Activated naive CD8-positive, alpha-beta T cell treated with anti-CD3 and anti-CD28 coated beads, Interleukin-2, amount 10 ng/mL, durations not matched to agents 7 days and 5 days (primary cell): ENCODE measurements at regions not wholly inside any gene's neighbourhood (a gene's known extent, or its start where the extent isn't known, plus 50 kb on each side); places are given as distances from the start of the nearest gene placed in this dataset.

Source experiments
- ATAC-seq: fragments of 150-1000 bp; cut with Tn5 transposase; one replicate; pipeline ENCODE4 v1.10.0; 2021; ENCODE audit warnings: low read depth, moderate library complexity
- POLR2A ChIA-PET: fragments of 350-600 bp; sonication (Branson Sonifier 250); formaldehyde crosslinking; loops from one replicate; lab custom pipeline; 2021; ENCODE audit warnings: antibody characterized with exemption; lab: Charles Lee
- DNase-seq: peaks from one replicate; pipeline ENCODE4 v3.0.0; 2021
- H3K27ac Mint-ChIP-seq: one replicate; pipeline ENCODE4 v1.8.0; 2022; ENCODE audit warnings: mild to moderate bottlenecking, mixed read lengths
- H3K27me3 Mint-ChIP-seq: one replicate; pipeline ENCODE4 v1.8.0; 2022; ENCODE audit warnings: mild to moderate bottlenecking, moderate library complexity, mixed read lengths
- H3K36me3 Mint-ChIP-seq: one replicate; pipeline ENCODE4 v1.8.0; 2021; ENCODE audit warnings: mild to moderate bottlenecking, mixed read lengths
- H3K4me1 Mint-ChIP-seq: one replicate; pipeline ENCODE4 v1.8.0; 2021; ENCODE audit warnings: mixed read lengths
- H3K4me3 Mint-ChIP-seq: one replicate; pipeline ENCODE4 v1.8.0; 2022; ENCODE audit warnings: mild to moderate bottlenecking, moderate library complexity, mixed read lengths
- H3K9me3 Mint-ChIP-seq: one replicate; pipeline ENCODE4 v1.8.0; 2021; ENCODE audit warnings: mixed read lengths

DNA sequence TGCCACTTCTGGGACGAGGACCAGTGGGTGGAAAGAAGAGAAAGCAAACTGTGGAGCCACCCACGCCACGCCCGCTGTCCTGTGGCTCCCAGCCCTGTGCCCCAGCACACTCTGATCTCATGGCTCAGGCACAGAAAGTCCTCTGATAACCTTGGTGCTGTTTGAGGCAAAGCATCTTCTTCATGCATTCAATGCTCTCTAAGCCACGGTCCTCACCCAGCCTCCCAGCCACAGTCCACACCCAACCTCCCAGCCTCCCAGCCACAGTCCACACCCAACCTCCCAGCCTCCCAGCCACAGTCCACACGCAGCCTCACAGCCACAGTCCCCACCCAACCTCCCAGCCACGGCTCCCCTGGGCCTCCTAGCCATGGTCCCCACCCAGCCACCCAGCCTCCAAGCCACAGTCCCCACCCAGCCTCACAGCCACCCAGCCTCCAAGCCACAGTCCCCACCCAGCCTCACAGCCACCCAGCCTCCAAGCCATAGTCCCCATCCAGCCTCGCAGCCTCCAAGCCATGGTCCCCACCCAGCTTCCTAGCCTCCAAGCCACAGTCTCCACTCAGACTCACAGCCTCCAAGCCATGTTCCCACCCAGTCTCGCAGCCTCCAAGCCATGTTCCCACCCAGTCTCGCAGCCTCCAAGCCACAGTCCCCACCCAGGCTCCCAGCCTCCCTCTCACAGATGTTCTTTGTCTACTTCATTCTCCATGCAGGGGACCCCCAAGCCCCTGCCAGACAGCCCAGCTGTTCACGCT, 74.9 kb downstream of the SOX1 start:
- POLR2A ChIA-PET = no interaction called here
- Mint-ChIP-seq H3K27me3 (no peaks in the 10 kb centered on the region), H3K36me3 (no peaks in the 10 kb centered on the region), H3K27ac (no peak overlapping the region), H3K4me3 (no peak overlapping the region), H3K4me1 (no peaks in the 10 kb centered on the region), H3K9me3 (peaks cover under 1% of the 10 kb centered on the region)
- ATAC-seq (no peak), DNase-seq (no peak)

DNA sequence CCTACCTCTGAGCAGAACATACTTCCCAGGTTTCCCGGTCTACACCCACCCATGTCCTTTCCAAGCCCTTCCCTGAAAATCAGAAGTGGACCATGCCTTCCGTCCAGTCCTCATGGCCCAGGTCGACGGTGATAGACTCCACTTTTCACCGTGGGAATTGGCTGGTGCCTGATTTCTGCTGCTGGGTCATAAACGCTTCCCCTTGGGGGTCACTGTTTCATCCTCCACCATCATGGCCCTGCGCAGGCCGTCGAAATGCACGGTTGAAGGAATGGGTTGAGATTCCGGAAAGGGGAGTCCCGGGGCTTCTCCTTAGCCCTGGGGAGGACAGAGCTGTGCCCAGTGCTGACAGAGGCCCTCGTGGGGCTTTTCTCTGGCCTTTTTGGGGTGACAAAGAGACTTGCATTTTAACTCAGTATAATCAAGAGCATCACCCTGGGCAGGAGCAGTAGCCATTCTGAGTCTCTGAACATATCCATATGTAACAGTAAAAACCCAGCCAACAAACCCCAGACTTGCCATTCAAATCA, 75.5 kb downstream of the SOX1 start:
- H3K27me3 Mint-ChIP-seq = no peaks in the 10 kb centered on the region
- H3K27ac Mint-ChIP-seq = no peak overlapping the region
- H3K9me3 Mint-ChIP-seq = peaks cover 2% of the 10 kb centered on the region
- H3K4me3 Mint-ChIP-seq = no peak overlapping the region
- ATAC-seq = no peak
- H3K4me1 Mint-ChIP-seq = no peaks in the 10 kb centered on the region
- POLR2A ChIA-PET = no interaction called here
- DNase-seq = no peak
- H3K36me3 Mint-ChIP-seq = no peaks in the 10 kb centered on the region

DNA sequence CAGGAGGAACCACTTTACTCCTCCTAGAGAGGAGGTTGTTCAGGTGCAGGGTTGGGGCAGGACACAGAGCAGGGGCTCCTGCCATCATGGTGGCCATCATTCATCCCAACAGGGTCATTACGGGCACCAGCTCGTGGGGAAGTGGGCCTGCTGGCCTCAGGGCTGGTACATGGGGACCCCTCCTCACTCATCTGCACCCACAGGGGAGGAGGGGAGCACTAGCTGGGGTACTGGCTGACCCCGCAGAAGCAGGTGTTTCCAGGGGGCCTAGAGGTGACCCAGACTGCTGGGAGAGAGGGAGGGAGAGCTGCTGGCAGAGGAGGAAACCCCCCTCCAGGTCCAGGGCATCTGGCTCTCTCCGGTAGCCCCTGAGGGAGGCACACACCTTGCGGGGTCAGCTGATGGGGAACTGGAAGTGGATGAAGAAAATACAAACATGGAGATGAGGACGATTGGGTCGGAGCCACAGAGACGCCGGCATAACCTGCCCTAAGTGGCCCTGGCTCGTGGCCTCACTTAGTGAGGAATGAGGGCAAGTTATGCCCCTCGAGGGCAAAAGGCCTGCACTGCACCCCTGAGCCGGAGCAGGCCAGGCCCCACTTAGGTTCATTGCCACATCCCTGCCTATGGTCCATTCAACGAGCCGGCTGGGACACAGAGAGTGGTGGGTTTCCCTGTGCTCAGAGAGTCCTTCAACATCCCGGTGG, 76.2 kb downstream of the SOX1 start:
- no peaks in the 10 kb centered on the region for H3K4me1 Mint-ChIP-seq
- no peak overlapping the region for H3K4me3 Mint-ChIP-seq
- no peak overlapping the region for H3K27ac Mint-ChIP-seq
- no peaks in the 10 kb centered on the region for H3K27me3 Mint-ChIP-seq
- no peaks in the 10 kb centered on the region for H3K36me3 Mint-ChIP-seq
- no peak for ATAC-seq
- POLR2A ChIA-PET = no interaction called here
- no peak for DNase-seq
- peaks cover 4% of the 10 kb centered on the region for H3K9me3 Mint-ChIP-seq

DNA sequence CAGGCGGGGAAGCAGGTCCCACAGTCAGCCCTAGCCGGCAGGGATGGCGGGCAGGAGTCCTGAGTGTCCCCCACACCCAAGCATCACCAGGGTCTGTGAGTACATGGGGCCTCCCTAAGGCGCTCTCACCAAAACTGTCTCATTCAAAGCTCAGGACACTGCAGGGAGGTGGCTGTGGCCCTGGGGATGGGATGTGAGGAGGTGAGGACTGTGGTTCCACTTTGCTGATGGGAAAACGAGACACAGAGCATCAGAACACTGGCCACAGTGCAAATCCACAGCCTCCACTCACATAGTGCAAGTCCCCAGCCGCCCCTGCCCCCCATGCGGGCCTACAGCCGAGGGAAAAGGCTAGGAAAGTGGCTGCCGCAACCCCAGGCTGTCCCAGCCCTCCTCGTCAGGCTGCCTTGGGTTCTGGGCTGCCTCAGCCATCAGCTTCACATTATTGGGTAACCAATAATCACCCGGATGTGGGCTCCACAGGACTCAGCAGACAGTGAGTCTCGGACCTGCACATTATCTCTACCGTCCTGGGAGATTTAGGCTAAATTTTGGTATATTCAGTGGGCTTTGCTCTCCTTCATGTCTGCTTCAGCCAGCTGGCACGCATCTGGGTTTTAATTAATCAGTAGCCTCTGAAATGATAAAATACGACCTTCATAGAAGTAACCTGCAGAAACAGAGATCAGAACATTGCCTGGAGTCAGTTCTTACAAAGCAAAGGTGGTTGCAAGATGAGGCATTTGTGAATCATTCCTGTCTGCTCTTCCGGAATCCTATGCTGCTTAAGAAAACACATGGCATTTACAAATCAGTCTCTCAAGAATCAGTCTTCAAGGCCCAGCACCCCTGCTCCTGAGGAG, 77.0 kb downstream of the SOX1 start:
- no peaks in the 10 kb centered on the region for H3K4me1 Mint-ChIP-seq
- DNase-seq = no peak
- ATAC-seq = no peak

DNA sequence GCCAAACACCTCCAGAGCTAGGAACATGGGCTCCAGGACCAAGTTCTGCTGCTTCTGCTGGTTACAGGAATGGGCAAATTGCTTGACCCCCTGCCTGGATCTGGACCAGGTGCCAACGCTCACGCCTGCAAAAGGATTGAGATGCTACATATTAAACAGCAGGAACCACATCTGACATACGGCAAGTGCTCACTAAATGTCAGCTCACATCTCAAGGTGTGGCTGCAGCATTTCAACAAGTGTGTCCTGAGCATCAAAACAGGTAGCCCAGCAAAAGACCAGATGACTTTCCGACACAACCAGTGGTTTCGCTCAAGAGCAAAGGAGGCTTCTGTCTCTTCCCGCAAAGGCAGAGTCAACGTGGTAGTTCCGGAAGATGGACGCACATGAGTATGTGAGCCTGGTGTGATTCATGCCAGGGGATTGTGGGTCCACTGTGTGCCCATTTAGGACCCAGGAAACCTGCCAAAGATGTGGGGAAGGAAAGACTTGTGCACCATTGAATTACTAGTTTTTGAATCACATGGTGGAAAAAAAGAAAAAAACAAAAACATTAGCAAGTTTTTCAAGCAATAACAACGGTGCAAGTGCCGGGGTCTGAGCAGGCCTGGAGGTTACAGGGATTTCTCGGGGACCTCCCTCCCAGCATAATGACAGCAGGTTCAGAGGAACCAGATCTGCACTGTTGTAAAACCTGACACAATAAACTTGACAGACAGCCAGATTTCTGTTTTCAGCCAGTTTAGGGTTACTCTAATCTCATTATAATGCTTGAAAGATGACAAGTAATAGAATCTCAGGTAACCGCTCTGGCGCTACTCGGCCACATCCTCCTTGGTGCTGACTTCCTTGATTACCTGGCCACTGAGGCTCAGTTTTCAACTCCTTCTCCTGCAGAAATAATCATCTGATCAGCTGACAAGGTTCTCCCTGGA, 77.9 kb downstream of the SOX1 start:
- ATAC-seq = no peak
- H3K9me3 Mint-ChIP-seq = peaks cover 9% of the 10 kb centered on the region
- POLR2A ChIA-PET = no interaction called here
- no peaks in the 10 kb centered on the region for H3K4me1 Mint-ChIP-seq
- no peak overlapping the region for H3K4me3 Mint-ChIP-seq
- H3K27ac Mint-ChIP-seq = no peak overlapping the region
- no peaks in the 10 kb centered on the region for H3K27me3 Mint-ChIP-seq
- no peaks in the 10 kb centered on the region for H3K36me3 Mint-ChIP-seq
- no peak for DNase-seq

More for the DNA sequence above, 77.0 kb downstream of the SOX1 start:
- POLR2A ChIA-PET = no interaction called here
- no peaks in the 10 kb centered on the region for H3K36me3 Mint-ChIP-seq
- no peak overlapping the region for H3K4me3 Mint-ChIP-seq
- H3K9me3 Mint-ChIP-seq = peaks cover 9% of the 10 kb centered on the region
- H3K27me3 Mint-ChIP-seq = no peaks in the 10 kb centered on the region
- no peak overlapping the region for H3K27ac Mint-ChIP-seq

DNA sequence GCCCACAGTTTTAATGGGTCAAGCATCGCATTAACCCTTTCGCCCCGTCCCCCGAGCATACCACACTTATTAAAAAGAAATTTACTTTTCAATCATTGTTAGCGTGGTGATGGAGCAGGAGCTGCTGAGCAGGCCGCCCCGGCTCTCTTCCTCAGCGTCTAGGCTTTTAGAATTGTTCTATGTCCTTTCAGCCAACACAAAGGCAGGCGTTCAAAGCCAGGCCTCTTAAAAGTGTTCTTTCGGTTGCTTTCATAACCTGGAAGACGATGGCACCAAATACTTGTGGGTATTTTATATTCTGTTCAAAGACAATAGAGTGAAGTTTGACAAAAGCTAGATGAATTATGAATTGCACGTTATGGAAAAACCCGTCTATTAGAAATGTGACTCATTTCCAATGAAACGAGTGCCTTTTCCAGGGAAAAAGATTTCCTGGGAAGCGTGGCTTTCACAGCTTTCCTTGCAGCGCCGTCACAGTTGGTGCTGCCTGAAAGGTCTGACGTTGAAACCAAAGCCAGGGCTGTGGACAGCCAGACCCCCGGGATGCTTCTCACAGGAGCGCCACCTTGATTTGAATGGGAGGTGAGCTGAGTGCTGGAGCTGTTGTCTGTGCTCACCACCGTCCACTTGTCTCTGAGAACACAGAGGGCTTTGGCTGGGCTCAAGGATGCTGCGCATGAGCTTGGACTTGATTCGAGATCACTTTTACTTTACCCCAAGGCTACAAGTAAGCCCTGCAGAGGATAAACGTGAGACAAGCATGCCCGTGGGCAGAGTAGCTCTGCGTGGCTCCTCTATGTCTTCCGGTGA, 78.8 kb downstream of the SOX1 start:
- ATAC-seq (no peak), DNase-seq (no peak)
- Mint-ChIP-seq H3K36me3 (no peaks in the 10 kb centered on the region), H3K27me3 (no peaks in the 10 kb centered on the region), H3K9me3 (peaks cover 9% of the 10 kb centered on the region), H3K4me1 (no peaks in the 10 kb centered on the region), H3K4me3 (no peak overlapping the region), H3K27ac (no peak overlapping the region)
- POLR2A ChIA-PET = no interaction called here

DNA sequence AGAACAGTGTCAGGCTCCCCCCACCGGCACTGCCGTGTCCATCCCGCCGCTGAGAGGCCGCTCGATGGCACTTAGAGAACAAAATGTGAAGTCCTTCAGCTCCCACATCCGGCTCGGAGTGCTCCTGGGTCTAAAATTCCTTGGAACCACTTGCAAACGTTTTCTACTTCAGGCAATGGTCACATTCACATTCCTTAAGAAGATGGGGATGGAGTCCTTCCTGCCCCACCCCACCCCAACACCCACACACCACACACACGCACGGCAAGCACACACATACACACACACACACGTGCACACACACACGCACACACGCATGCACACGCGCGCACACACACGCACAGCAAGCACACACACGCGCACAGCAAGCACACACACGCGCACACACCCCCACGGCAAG, 83.4 kb downstream of the SOX1 start:
- no peaks in the 10 kb centered on the region for H3K36me3 Mint-ChIP-seq

DNA sequence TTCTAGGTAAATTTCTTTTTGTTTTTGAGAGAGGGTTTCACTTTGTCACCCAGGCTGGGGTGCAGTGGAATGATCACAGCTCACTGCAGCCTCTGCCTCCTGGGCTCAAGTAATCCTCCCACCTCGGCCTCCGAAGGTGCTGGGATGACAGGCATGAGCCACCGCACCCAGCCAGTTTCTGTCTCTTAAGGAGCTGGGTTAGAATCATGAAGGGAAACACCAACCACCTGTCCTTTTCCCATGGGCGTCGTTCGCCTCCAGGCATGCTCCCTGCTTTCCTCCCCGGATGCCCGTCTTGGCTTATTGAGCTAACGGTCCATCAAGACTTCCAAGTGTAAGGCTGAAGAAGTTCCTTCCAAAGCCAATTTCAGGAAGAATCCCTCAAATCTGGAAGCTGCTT, 85.9 kb downstream of the SOX1 start:
- DNase-seq = no peak
- Mint-ChIP-seq H3K9me3 (peaks cover 5% of the 10 kb centered on the region), H3K4me1 (no peaks in the 10 kb centered on the region), H3K27ac (no peak overlapping the region), H3K36me3 (no peaks in the 10 kb centered on the region), H3K27me3 (peaks cover 2% of the 10 kb centered on the region), H3K4me3 (no peak overlapping the region)
- no peak for ATAC-seq
- POLR2A ChIA-PET = no interaction called here

More for the DNA sequence above, 83.4 kb downstream of the SOX1 start:
- Mint-ChIP-seq H3K4me3 (no peak overlapping the region), H3K4me1 (no peaks in the 10 kb centered on the region), H3K27ac (no peak overlapping the region), H3K27me3 (peaks cover 2% of the 10 kb centered on the region), H3K9me3 (peaks cover 9% of the 10 kb centered on the region)
- POLR2A ChIA-PET = no interaction called here
- ATAC-seq (no peak), DNase-seq (no peak)

DNA sequence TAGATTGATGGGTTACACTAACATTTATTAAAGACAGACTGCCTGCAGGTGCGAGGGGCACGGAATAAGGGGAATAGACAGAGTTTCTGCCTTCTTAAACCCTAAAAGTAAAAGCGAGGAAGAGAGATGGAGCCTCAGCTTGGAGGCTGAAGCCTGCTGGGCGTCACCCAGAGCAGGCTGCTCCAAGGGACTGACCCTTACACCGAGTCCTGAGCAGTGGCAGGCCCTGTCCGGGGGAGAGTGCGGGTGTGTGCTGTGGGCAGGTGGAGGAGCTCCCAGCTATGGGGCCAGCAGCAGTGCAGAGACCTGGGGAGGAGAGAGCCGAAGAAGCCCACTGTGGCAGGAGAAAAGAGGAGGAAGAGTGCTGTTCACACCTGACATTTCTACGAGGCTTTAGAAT, 86.4 kb downstream of the SOX1 start:
- no peaks in the 10 kb centered on the region for H3K36me3 Mint-ChIP-seq
- no peak overlapping the region for H3K27ac Mint-ChIP-seq
- POLR2A ChIA-PET = no interaction called here
- DNase-seq (no peak), ATAC-seq (no peak)
- no peaks in the 10 kb centered on the region for H3K4me1 Mint-ChIP-seq
- H3K27me3 Mint-ChIP-seq = peaks cover 2% of the 10 kb centered on the region
- H3K4me3 Mint-ChIP-seq = no peak overlapping the region
- peaks cover 5% of the 10 kb centered on the region for H3K9me3 Mint-ChIP-seq

DNA sequence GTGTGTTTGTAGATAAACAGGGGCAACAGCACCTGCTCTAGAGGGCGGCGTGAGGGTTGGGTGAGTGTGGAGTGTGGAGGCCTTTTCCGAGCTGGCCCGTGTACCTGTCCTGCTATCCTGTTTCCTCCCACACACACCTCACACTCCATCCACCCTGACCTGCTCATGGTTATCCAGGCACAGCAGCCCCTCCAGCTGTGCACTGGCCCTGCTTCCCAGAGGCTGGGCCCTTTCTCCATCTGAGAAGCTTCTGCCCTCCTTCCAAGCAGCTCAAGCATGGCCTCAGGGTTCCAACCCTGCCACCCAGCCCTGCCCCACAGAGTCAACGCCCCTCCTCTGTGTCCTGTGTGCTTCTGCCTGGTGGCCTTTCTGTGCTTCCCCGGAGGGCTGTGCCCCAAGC, 86.9 kb downstream of the SOX1 start:
- Mint-ChIP-seq H3K4me3 (no peak overlapping the region), H3K27me3 (peaks cover 2% of the 10 kb centered on the region), H3K4me1 (no peaks in the 10 kb centered on the region), H3K27ac (no peak overlapping the region), H3K36me3 (no peaks in the 10 kb centered on the region), H3K9me3 (peaks cover 1% of the 10 kb centered on the region)
- DNase-seq (no peak), ATAC-seq (no peak)
- POLR2A ChIA-PET = no interaction called here

DNA sequence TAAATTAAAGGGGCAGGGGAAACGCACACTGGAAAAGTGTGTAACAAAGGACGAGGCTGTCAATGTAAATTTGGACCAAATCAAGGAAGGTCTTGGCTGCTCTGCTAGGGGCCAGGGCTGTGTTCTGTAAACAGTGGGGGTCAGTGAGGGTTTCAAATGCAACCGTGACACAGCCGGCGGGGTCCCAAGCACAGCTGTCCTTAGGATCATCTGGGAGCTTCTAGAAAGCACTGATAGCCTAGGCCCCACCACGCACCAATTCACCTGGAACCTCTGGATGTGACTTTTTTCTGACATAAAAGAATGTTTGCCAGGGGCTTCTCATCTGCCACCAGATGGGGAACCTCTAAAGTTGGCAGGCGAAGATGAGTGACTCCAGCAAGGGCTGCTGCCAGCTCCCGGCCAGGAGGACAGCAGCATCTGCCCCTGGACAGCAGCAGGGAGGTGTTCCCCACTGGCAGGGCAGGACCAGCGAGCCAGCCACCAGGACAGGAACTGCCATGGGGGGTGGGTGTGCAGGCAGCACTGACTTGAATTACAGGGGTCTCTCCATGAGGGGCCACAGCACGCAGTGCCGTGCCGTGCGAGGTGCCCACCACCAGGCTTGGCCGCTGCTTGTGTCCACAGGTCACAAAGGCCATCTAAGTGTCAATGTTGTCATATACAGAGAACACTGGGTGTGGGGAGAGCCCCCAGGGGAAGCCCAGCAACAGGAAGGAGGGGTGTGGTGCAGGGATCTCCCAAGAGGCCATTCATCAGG, 87.5 kb downstream of the SOX1 start:
- H3K27ac Mint-ChIP-seq = no peak overlapping the region
- H3K36me3 Mint-ChIP-seq = no peaks in the 10 kb centered on the region
- POLR2A ChIA-PET = no interaction called here
- no peaks in the 10 kb centered on the region for H3K9me3 Mint-ChIP-seq
- peaks cover 2% of the 10 kb centered on the region for H3K27me3 Mint-ChIP-seq
- ATAC-seq (no peak), DNase-seq (no peak)
- H3K4me1 Mint-ChIP-seq = no peaks in the 10 kb centered on the region
- no peak overlapping the region for H3K4me3 Mint-ChIP-seq
